CD14-positive monocyte (primary cell): ENCODE measurements at regions not wholly inside any gene's neighbourhood (a gene's known extent, or its start where the extent isn't known, plus 50 kb on each side); places are given as distances from the start of the nearest gene placed in this dataset.

Experiments
- DNase-seq, 3 donors: peaks; one replicate each; pipeline ENCODE4 v3.0.0-alpha.2; 2011 to 2022
- H2AFZ ChIP-seq: 2 replicates; pipeline ENCODE4 v1.6.0; 2012; ENCODE audit warnings: mild to moderate bottlenecking, low read depth, low read length, inconsistent platforms; ENCODE audit not compliant: insufficient read depth, poor library complexity, severe bottlenecking
- H3K27ac ChIP-seq, 2 donors: 1 replicate in 1 of 2; 2 replicates in 1 of 2; pipeline ENCODE4 v1.5.1; 2012 to 2013; ENCODE audit warnings: low read length in 2 of 2, control low read depth in 1 of 2, inconsistent platforms in 1 of 2, low read depth in 1 of 2, mild to moderate bottlenecking in 1 of 2
- H3K27me3 ChIP-seq, 2 donors: one replicate each; pipeline versions ENCODE4 v1.6.0 to v1.6.1; 2011 to 2013; ENCODE audit warnings: low read length in 2 of 2; ENCODE audit not compliant: control insufficient read depth in 2 of 2, insufficient read depth in 2 of 2
- H3K36me3 ChIP-seq, 2 donors: replicated peaks in 1 of 2; 1 replicate in 1 of 2; 2 replicates in 1 of 2; pipeline versions ENCODE4 v1.5.1 to v1.6.1; 2012 to 2013; ENCODE audit warnings: low read length in 2 of 2, control low read depth in 1 of 2, inconsistent platforms in 1 of 2, mild to moderate bottlenecking in 1 of 2; ENCODE audit not compliant: insufficient read depth in 2 of 2, control insufficient read depth in 1 of 2
- H3K4me1 ChIP-seq, 2 donors: 1 replicate in 1 of 2; 2 replicates in 1 of 2; pipeline versions ENCODE4 v1.5.1 to v1.6.1; 2012 to 2013; ENCODE audit warnings: low read length in 2 of 2, control low read depth in 1 of 2, inconsistent platforms in 1 of 2, mild to moderate bottlenecking in 1 of 2, moderate library complexity in 1 of 2; ENCODE audit not compliant: insufficient read depth in 2 of 2, control insufficient read depth in 1 of 2
- H3K4me2 ChIP-seq: replicated peaks from 2 replicates; pipeline ENCODE3; 2012; ENCODE audit warnings: low read length, moderate library complexity, mild to moderate bottlenecking; ENCODE audit not compliant: poor library complexity, severe bottlenecking; ENCODE audit errors: extremely low read depth
- H3K4me3 ChIP-seq, 3 experiments: fragments of 200-600 bp in 1 of 3; sonication (generic) in 1 of 3; replicated peaks in 1 of 3; 1 replicate in 2 of 3; 2 replicates in 1 of 3; pipeline ENCODE4 v1.5.1; 2011 to 2013; ENCODE audit warnings: low read length in 3 of 3, mild to moderate bottlenecking in 3 of 3, control low read depth in 2 of 3, low read depth in 2 of 3, inconsistent platforms in 1 of 3, moderate library complexity in 1 of 3
- H3K79me2 ChIP-seq: 2 replicates; pipeline ENCODE4 v1.6.0; 2012; ENCODE audit warnings: mild to moderate bottlenecking, control low read depth, inconsistent platforms, low read length, moderate library complexity; ENCODE audit not compliant: insufficient read depth
- H3K9ac ChIP-seq: 2 replicates; pipeline ENCODE4 v1.6.0; 2017; ENCODE audit warnings: low read length, mild to moderate bottlenecking; ENCODE audit not compliant: insufficient read depth, poor library complexity, severe bottlenecking
- H3K9me3 ChIP-seq, 2 donors: replicated peaks in 1 of 2; 1 replicate in 1 of 2; 2 replicates in 1 of 2; pipeline versions ENCODE4 v1.5.1 to v1.6.1; 2012 to 2013; ENCODE audit warnings: low read length in 2 of 2, control low read depth in 1 of 2; ENCODE audit not compliant: control insufficient read depth in 1 of 2, insufficient read depth in 1 of 2
- H4K20me1 ChIP-seq: 2 replicates; pipeline ENCODE4 v1.6.0; 2012; ENCODE audit warnings: mild to moderate bottlenecking, low read length, control low read depth, moderate library complexity; ENCODE audit not compliant: insufficient read depth
- H3K27ac Mint-ChIP-seq, 7 donors: one replicate each; pipeline ENCODE4 v1.8.0; 2020; ENCODE audit warnings: mild to moderate bottlenecking in 7 of 7, mixed read lengths in 7 of 7, moderate library complexity in 6 of 7, inconsistent platforms in 2 of 7
- H3K27me3 Mint-ChIP-seq, 3 donors: one replicate each; pipeline ENCODE4 v1.8.0; 2021 to 2022; ENCODE audit warnings: low read depth in 3 of 3, mild to moderate bottlenecking in 3 of 3, mixed read lengths in 3 of 3, moderate library complexity in 3 of 3, inconsistent platforms in 1 of 3
- H3K36me3 Mint-ChIP-seq, 2 donors: one replicate each; pipeline ENCODE4 v1.8.0; 2020; ENCODE audit warnings: mixed read lengths in 2 of 2, inconsistent platforms in 1 of 2, mild to moderate bottlenecking in 1 of 2
- H3K4me1 Mint-ChIP-seq: one replicate; pipeline ENCODE4 v1.8.0; 2020; ENCODE audit warnings: mild to moderate bottlenecking, mixed read lengths
- H3K4me3 Mint-ChIP-seq, 2 donors: one replicate each; pipeline ENCODE4 v1.8.0; 2020; ENCODE audit warnings: mild to moderate bottlenecking in 2 of 2, mixed read lengths in 2 of 2, moderate library complexity in 1 of 2
- H3K9me3 Mint-ChIP-seq, 7 donors: one replicate each; pipeline ENCODE4 v1.8.0; 2020 to 2022; ENCODE audit warnings: mixed read lengths in 7 of 7, mild to moderate bottlenecking in 6 of 7, moderate library complexity in 6 of 7, inconsistent platforms in 2 of 7
- WGBS: methylation state at CpG from one replicate; pipeline ENCODE4 v1.1.5; 2013; ENCODE audit warnings: missing lambda C conversion rate; ENCODE audit not compliant: insufficient coverage; 5-methylcytosine and 5-hydroxymethylcytosine counted together
- intact Hi-C, 2 donors: fragments of 100-400 bp; cut with micrococcal nuclease; formaldehyde crosslinking; loops; one replicate each; pipeline versions ENCODE4 v1.15.0 to v1.15.1; 2023
- TF ChIP-seq, protein P1 (sequence below): fragments of 200-600 bp; IDR thresholded peaks from one replicate; pipeline ENCODE4 v1.8.0; 2022; ENCODE audit warnings: antibody characterized with exemption, mild to moderate bottlenecking

DNA sequence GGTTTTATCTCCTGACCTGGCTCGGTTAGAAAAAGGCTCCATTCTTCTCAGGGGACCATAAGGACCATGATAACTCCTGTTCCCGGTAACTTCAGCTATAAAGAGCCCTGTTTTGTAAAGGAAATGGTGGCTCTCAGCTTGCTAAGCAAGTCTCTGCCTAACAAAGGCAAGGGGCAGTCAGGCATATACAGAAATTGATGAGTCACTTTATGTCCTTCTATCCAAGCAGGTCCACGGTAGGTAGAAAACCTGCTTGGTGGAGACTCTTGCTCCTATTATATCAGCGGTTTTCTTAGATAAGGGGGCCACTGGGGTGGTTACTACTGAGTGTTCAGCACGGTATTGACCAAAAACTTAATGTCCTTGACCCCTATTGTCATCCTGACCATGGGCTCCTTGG, 203.0 kb upstream of the KLF8 start:
- H3K27ac Mint-ChIP-seq: no peak overlapping the region
- Histone ChIP-seq H3K9me3 (peaks cover 6% of the 10 kb centered on the region in 2 donors), H2AFZ (no peak overlapping the region), H3K4me2 (no peak overlapping the region), H4K20me1 (no peaks in the 10 kb centered on the region), H3K4me1 (no peaks in the 10 kb centered on the region), H3K27ac (no peak overlapping the region), H3K9ac (no peak overlapping the region), H3K4me3 (no peak overlapping the region), H3K79me2 (no peaks in the 10 kb centered on the region), H3K36me3 (no peaks in the 10 kb centered on the region), H3K27me3 (no peaks in the 10 kb centered on the region)
- H3K27me3 Mint-ChIP-seq: peaks cover 0 to 1% (median 0%) of the 10 kb centered on the region in 3 donors
- TF ChIP-seq, protein P1, sequence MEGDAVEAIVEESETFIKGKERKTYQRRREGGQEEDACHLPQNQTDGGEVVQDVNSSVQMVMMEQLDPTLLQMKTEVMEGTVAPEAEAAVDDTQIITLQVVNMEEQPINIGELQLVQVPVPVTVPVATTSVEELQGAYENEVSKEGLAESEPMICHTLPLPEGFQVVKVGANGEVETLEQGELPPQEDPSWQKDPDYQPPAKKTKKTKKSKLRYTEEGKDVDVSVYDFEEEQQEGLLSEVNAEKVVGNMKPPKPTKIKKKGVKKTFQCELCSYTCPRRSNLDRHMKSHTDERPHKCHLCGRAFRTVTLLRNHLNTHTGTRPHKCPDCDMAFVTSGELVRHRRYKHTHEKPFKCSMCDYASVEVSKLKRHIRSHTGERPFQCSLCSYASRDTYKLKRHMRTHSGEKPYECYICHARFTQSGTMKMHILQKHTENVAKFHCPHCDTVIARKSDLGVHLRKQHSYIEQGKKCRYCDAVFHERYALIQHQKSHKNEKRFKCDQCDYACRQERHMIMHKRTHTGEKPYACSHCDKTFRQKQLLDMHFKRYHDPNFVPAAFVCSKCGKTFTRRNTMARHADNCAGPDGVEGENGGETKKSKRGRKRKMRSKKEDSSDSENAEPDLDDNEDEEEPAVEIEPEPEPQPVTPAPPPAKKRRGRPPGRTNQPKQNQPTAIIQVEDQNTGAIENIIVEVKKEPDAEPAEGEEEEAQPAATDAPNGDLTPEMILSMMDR: no peak
- H3K4me3 Mint-ChIP-seq: no peak overlapping the region
- no peaks in the 10 kb centered on the region for H3K36me3 Mint-ChIP-seq
- WGBS: 100% methylated on average over 1 of the region's 5 CpGs
- H3K9me3 Mint-ChIP-seq: peaks cover 0 to 23% (median 7%) of the 10 kb centered on the region in 7 donors
- no peaks in the 10 kb centered on the region for H3K4me1 Mint-ChIP-seq
- no peak for DNase-seq
- intact Hi-C loops: no loop called here

DNA sequence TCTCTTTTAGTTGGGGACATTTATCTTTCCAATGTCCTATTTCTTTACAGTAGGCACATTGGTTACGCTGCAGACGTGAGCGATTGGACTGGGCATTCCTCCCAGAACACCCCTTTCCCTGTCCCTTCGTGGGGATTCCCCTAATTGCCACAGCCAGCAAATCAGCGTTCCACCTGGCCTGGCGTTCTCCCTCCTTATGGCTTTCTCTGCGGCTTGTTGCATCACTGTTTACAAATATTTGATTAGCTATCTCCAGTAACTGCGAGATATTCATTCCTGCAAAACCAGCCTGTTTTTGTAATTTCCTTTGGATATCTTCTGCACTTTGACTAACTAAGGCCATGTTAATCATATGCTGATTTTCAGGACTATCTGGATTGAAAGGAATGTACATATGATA, 202.5 kb upstream of the KLF8 start:
- Mint-ChIP-seq H3K9me3 (peaks cover 0 to 23% (median 6%) of the 10 kb centered on the region in 7 donors), H3K27ac (no peak overlapping the region), H3K36me3 (no peaks in the 10 kb centered on the region), H3K4me1 (no peaks in the 10 kb centered on the region), H3K4me3 (no peak overlapping the region), H3K27me3 (peaks cover 0 to 1% (median 0%) of the 10 kb centered on the region in 3 donors)
- Histone ChIP-seq H4K20me1 (no peaks in the 10 kb centered on the region), H2AFZ (no peak overlapping the region), H3K4me2 (no peak overlapping the region), H3K4me3 (no peak overlapping the region), H3K9me3 (peaks cover 6% of the 10 kb centered on the region in 2 donors), H3K27ac (no peak overlapping the region), H3K9ac (no peak overlapping the region), H3K4me1 (no peaks in the 10 kb centered on the region), H3K79me2 (no peaks in the 10 kb centered on the region), H3K36me3 (no peaks in the 10 kb centered on the region), H3K27me3 (no peaks in the 10 kb centered on the region)
- DNase-seq: no peak
- intact Hi-C loops: no loop called here
- TF ChIP-seq, protein P1: no peak
- 91% methylated on average over 4 of the region's 8 CpGs for WGBS
